ENCODE measurements at regions not wholly inside any gene's neighbourhood (a gene's known extent, or its start where the extent isn't known, plus 50 kb on each side); places are given as distances from the start of the nearest gene placed in this dataset.
A peak's percentile ranks its signal among the peaks of the same experiment; 100 is the strongest.

DNA sequence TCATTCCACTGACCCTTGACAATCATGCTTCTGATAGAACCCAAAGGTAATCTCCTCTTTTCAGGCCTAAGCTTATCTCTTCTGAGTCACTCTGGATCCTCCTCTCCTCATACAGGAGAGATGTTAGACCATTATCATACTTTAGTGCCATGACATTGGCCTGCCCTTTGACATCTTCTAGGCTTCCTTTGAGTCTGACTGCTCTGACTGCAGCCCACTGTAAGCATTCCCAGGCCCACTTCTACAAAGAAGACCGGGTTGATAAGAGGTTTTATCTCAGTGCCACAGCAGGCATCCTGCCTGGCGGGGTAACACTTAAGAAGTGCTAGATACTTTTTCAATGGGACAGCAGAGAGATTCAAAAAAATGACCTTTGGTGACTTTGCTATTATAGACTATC, 438.0 kb downstream of the KCNA4 start:
- no peak for DNase-seq (ENCODE audit: low read depth, low spot score)
- H3K4me1 ChIP-seq (ENCODE audit: control insufficient read depth, insufficient read depth, low read length) = no peaks in the 10 kb centered on the region
- no CpG with 5 or more reads among the region's 2 CpGs for WGBS (ENCODE audit: insufficient coverage, insufficient read length)

DNA sequence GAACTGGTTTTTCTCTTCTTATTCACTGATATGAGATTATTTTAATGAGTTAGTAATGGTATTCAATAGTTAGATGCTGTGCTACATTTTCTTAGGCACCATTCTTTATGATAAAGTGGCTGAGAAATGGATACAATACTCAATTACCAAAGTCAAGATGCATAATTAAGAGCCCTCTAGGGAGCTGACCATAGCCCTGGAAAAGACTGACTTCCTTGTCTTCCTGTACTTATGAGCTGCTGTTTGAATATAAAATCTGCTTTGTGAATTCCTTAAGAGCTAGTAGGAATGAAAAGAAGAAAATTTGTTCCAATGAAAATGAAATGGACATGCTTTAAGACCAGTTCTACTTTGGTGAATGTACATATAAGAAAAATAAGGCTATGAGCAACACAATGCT, 452.3 kb downstream of the KCNA4 start:
- H3K9me3 ChIP-seq (ENCODE audit: control insufficient read depth, insufficient read depth, low read length) = no peaks in the 10 kb centered on the region
- H3K36me3 ChIP-seq (ENCODE audit: control insufficient read depth, insufficient read depth, low read length) = no peaks in the 10 kb centered on the region
- no peak overlapping the region for H3K4me3 ChIP-seq (ENCODE audit: low read length)
- no peak for DNase-seq (ENCODE audit: low read depth, low spot score)
- no peaks in the 10 kb centered on the region for H3K4me1 ChIP-seq (ENCODE audit: control insufficient read depth, insufficient read depth, low read length)
- H3K27me3 ChIP-seq (ENCODE audit: control insufficient read depth, insufficient read depth, low read length) = no peaks in the 10 kb centered on the region
- H3K27ac ChIP-seq (ENCODE audit: low read length) = no peak overlapping the region

More for the DNA sequence above, 438.0 kb downstream of the KCNA4 start:
- H3K4me3 ChIP-seq (ENCODE audit: low read length) = no peak overlapping the region
- no peaks in the 10 kb centered on the region for H3K27me3 ChIP-seq (ENCODE audit: control insufficient read depth, insufficient read depth, low read length)
- H3K9me3 ChIP-seq (ENCODE audit: control insufficient read depth, insufficient read depth, low read length) = no peaks in the 10 kb centered on the region
- no peaks in the 10 kb centered on the region for H3K36me3 ChIP-seq (ENCODE audit: control insufficient read depth, insufficient read depth, low read length)
- no peak overlapping the region for H3K27ac ChIP-seq (ENCODE audit: low read length)

DNA sequence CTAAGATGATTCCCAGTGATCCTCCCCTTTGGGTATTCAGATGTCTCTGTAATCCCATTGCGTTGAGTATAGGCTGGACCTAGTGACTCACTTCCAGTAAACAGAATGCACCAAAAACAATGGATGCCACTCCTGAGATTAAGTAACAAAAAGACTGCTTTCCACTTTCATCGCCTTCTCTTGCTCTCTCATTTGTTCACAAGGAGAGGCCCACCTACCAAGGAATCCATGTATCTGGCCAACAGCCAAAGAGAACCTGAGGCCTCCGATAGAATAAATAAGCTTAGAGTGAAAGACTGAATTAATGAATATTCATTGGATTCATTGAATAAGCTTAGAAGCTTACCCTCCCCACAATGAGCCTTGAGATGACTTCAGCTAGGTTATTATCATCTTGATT, 454.6 kb downstream of the KCNA4 start:
- no peaks in the 10 kb centered on the region for H3K9me3 ChIP-seq (ENCODE audit: control insufficient read depth, insufficient read depth, low read length)
- DNase-seq (ENCODE audit: low read depth, low spot score) = no peak
- H3K36me3 ChIP-seq (ENCODE audit: control insufficient read depth, insufficient read depth, low read length) = no peaks in the 10 kb centered on the region
- no peak overlapping the region for H3K4me3 ChIP-seq (ENCODE audit: low read length)
- H3K27me3 ChIP-seq (ENCODE audit: control insufficient read depth, insufficient read depth, low read length) = no peaks in the 10 kb centered on the region
- no CpG with 5 or more reads among the region's 3 CpGs for WGBS (ENCODE audit: insufficient coverage, insufficient read length)
- no peak overlapping the region for H3K27ac ChIP-seq (ENCODE audit: low read length)
- H3K4me1 ChIP-seq (ENCODE audit: control insufficient read depth, insufficient read depth, low read length) = no peaks in the 10 kb centered on the region

DNA sequence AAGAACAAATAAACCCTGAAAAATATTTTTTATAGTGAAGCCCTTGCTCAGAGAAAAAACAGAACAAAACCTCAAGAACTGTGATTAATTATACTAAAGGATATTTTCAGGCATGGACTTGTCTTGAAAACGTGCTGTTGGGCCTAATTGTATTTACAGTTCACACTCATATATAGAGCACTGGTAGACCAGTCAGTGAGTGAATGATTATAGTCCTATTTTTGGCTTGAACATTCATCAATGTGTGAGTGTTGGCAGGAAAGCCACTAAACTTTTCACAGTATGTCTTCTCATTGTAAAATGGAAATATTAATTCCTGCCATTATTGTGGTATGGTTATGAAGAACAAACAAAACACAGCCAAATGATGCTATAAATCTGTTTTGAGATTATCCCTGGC, 462.8 kb downstream of the KCNA4 start:
- no CpG with 5 or more reads among the region's 1 CpG for WGBS (ENCODE audit: insufficient coverage, insufficient read length)
- Histone ChIP-seq H3K4me1 (ENCODE audit: control insufficient read depth, insufficient read depth, low read length) (no peaks in the 10 kb centered on the region), H3K4me3 (ENCODE audit: low read length) (no peak overlapping the region), H3K27ac (ENCODE audit: low read length) (no peak overlapping the region), H3K9me3 (ENCODE audit: control insufficient read depth, insufficient read depth, low read length) (no peaks in the 10 kb centered on the region; the same call in 1 of the 2 replicates), H3K27me3 (ENCODE audit: control insufficient read depth, insufficient read depth, low read length) (no peaks in the 10 kb centered on the region), H3K36me3 (ENCODE audit: control insufficient read depth, insufficient read depth, low read length) (no peaks in the 10 kb centered on the region)
- no peak for DNase-seq (ENCODE audit: low read depth, low spot score)

DNA sequence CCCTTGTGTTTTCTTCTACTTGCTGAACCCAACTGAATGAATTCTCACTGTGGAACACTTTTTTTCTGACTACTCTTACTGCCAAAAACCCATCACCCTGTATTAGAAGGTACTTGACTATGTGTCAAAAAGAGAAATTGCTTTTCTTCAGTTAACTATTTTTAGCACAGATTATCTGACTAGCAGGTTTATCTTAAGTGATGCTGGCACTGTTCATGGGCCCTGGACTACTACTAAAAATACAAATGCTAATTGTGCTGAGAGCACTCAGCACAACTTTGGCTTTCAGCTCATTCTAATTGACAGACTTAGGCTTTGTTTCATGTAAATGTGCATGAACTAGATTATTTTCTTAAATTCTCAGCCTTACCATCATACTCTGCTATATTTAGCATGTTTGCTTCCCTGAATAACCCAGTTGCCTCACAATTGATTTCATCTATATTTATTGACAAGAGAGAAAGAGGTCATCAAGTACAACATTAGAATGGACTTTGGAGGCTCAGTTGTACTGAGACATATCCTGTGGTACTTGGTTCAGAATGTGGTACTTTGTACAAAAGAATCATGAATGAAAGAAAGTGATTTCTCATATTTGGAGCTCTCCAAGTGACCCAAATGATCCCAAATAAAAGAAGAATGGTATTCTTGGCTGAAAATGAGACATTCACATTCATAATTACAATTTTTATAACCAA, 478.3 kb downstream of the KCNA4 start:
- Histone ChIP-seq H3K4me3 (ENCODE audit: low read length) (no peak overlapping the region), H3K27ac (ENCODE audit: low read length) (no peak overlapping the region), H3K4me1 (ENCODE audit: control insufficient read depth, insufficient read depth, low read length) (no peaks in the 10 kb centered on the region), H3K36me3 (ENCODE audit: control insufficient read depth, insufficient read depth, low read length) (no peaks in the 10 kb centered on the region), H3K27me3 (ENCODE audit: control insufficient read depth, insufficient read depth, low read length) (no peaks in the 10 kb centered on the region), H3K9me3 (ENCODE audit: control insufficient read depth, insufficient read depth, low read length) (no peaks in the 10 kb centered on the region)
- DNase-seq (ENCODE audit: low read depth, low spot score) = no peak

DNA sequence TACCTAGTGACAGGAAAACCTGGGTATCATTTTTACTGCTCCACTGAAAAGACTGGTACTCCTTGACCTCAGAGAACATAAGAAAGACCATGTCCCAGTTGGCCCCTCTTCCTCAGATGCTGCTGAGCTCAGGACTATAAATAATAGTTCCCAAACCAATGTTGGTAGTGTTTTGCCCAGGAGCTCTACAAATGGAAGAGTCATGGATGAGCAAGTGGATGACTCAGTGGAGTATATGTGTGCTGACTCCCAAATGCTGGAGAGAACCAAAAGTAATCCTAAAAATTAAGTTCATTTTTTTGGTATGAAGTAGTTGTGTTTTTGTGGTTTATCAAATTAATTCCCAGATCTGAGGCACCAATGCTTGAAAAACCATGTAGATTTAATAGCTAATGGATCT, 482.0 kb downstream of the KCNA4 start:
- Histone ChIP-seq H3K27me3 (ENCODE audit: control insufficient read depth, insufficient read depth, low read length) (no peaks in the 10 kb centered on the region), H3K4me1 (ENCODE audit: control insufficient read depth, insufficient read depth, low read length) (no peaks in the 10 kb centered on the region)
- DNase-seq (ENCODE audit: low read depth, low spot score) = no peak

DNA sequence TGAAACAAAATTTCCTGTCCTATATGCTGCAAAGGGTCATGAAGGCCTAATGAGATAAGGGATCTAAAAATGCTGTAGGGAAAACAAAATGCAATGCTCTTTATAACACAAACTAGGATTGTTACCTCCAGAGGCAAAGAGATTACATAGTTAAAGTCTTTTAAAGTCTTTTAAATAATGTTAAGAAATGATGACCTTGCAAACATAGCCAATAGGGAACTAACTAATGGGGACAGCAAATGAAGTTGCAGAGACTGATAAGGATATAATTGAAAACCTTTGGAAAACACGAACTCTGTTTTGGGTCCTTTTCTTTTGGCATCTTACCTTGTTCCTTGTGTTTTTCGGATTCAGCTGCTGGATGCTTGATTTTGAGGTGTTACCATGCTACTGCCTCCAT, 485.9 kb downstream of the KCNA4 start:
- Histone ChIP-seq H3K4me1 (ENCODE audit: control insufficient read depth, insufficient read depth, low read length) (no peaks in the 10 kb centered on the region), H3K4me3 (ENCODE audit: low read length) (no peak overlapping the region), H3K9me3 (ENCODE audit: control insufficient read depth, insufficient read depth, low read length) (no peaks in the 10 kb centered on the region), H3K36me3 (ENCODE audit: control insufficient read depth, insufficient read depth, low read length) (no peaks in the 10 kb centered on the region), H3K27me3 (ENCODE audit: control insufficient read depth, insufficient read depth, low read length) (no peaks in the 10 kb centered on the region), H3K27ac (ENCODE audit: low read length) (no peak overlapping the region)
- DNase-seq (ENCODE audit: low read depth, low spot score) = no peak
- WGBS (ENCODE audit: insufficient coverage, insufficient read length) = no CpG with 5 or more reads among the region's 2 CpGs

More for the DNA sequence above, 482.0 kb downstream of the KCNA4 start:
- no peaks in the 10 kb centered on the region for H3K9me3 ChIP-seq (ENCODE audit: control insufficient read depth, insufficient read depth, low read length)
- H3K36me3 ChIP-seq (ENCODE audit: control insufficient read depth, insufficient read depth, low read length) = no peaks in the 10 kb centered on the region
- no peak overlapping the region for H3K4me3 ChIP-seq (ENCODE audit: low read length)
- no peak overlapping the region for H3K27ac ChIP-seq (ENCODE audit: low read length)

DNA sequence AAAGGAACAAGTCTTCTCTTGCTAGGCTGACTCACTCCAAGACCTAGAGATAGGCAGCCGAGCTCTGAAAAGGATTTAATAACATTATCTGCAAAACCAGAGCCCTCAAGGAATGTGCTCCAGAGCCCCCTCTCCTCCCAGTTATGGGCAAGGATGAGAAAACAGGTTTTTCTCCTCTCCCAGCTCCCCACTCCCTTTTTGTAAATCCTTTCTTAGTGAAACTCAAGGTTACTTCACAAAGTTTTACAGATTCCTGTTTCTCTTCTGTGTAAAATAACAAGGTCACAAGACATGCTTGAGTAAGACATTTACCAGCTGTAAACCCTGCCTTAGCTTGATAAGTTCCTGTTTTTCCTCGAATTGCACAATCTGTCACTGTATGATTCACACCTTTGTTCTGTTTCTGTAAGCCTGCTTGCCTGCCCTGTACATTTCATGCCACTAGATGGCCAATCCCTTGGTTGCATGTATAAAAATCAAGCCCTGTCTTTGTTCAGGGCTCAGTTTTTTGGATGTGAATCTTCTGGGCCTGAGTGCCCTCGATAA, 489.4 kb downstream of the KCNA4 start:
- no peaks in the 10 kb centered on the region; the same call in 1 of the 2 replicates for H3K9me3 ChIP-seq (ENCODE audit: control insufficient read depth, insufficient read depth, low read length)
- no CpG with 5 or more reads among the region's 3 CpGs for WGBS (ENCODE audit: insufficient coverage, insufficient read length)
- DNase-seq (ENCODE audit: low read depth, low spot score) = no peak
- no peak overlapping the region for H3K27ac ChIP-seq (ENCODE audit: low read length)
- H3K36me3 ChIP-seq (ENCODE audit: control insufficient read depth, insufficient read depth, low read length) = no peaks in the 10 kb centered on the region
- no peaks in the 10 kb centered on the region for H3K27me3 ChIP-seq (ENCODE audit: control insufficient read depth, insufficient read depth, low read length)
- no peaks in the 10 kb centered on the region for H3K4me1 ChIP-seq (ENCODE audit: control insufficient read depth, insufficient read depth, low read length)
- H3K4me3 ChIP-seq (ENCODE audit: low read length) = no peak overlapping the region

DNA sequence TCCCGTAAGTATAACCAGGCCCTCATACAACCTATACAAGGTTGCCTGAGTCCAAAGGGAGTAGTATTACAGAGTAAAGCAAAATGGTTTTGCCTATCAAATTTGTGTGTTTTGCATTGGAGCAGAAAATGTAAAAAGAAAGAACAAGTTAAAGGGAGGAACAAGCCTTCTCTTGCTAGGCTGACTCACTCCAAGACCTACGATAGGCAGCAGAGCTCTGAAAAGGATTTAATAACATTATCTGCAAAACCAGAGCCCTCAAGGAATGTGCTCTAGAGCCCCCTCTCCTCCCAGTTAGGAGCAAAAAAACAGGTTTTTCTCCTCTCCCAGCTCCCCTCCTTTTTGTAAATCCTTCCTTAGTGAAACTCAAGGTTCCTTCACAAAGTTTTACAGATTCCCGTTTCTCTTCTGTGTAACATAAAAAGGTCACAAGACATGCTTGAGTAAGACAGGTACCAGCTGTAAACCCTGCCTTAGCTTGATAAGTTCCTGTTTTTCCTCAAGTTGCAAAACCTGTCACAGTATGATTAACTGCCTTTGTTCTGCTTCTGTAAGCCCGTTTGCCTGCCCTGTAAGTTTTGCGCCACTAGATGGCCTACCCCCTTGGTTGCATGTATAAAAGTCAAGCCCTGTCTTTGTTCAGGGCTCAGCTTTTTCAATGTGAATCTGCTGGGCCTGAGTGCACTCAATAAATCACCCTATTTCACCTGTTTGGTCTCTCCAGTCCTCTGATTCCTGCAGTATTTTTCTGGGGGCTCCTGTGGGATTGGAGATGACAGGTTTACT, 498.2 kb downstream of the KCNA4 start:
- Histone ChIP-seq H3K36me3 (ENCODE audit: control insufficient read depth, insufficient read depth, low read length) (no peaks in the 10 kb centered on the region), H3K4me3 (ENCODE audit: low read length) (no peak overlapping the region), H3K4me1 (ENCODE audit: control insufficient read depth, insufficient read depth, low read length) (no peaks in the 10 kb centered on the region), H3K27ac (ENCODE audit: low read length) (no peak overlapping the region), H3K27me3 (ENCODE audit: control insufficient read depth, insufficient read depth, low read length) (no peaks in the 10 kb centered on the region), H3K9me3 (ENCODE audit: control insufficient read depth, insufficient read depth, low read length) (no peaks in the 10 kb centered on the region; the same call in none of the 2 replicates)
- peak; percentile 11 for DNase-seq (ENCODE audit: low read depth, low spot score)
- no CpG with 5 or more reads among the region's 5 CpGs for WGBS (ENCODE audit: insufficient coverage, insufficient read length)

DNA sequence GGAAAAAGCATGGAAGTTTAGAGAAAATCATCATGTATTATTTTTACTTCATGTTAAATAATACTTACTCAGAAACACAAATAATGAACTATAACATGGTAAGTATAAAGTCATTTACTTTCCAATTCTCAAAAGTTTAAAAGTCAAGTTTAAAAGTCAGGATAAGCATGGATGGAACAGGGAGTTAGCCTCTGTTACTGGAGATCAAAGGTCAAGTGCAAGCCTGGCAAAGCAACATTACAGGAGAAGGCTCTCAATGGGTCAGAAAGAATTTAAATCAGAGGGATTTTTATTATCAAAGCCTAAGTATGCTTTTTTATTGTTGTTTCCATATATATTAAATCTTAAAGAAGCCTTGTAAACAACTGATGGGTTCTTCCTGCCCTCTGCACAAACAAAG, 505.4 kb downstream of the KCNA4 start:
- Histone ChIP-seq H3K36me3 (ENCODE audit: control insufficient read depth, insufficient read depth, low read length) (no peaks in the 10 kb centered on the region), H3K4me3 (ENCODE audit: low read length) (no peak overlapping the region), H3K27me3 (ENCODE audit: control insufficient read depth, insufficient read depth, low read length) (no peaks in the 10 kb centered on the region), H3K27ac (ENCODE audit: low read length) (no peak overlapping the region), H3K9me3 (ENCODE audit: control insufficient read depth, insufficient read depth, low read length) (no peaks in the 10 kb centered on the region), H3K4me1 (ENCODE audit: control insufficient read depth, insufficient read depth, low read length) (no peaks in the 10 kb centered on the region)
- no peak for DNase-seq (ENCODE audit: low read depth, low spot score)

DNA sequence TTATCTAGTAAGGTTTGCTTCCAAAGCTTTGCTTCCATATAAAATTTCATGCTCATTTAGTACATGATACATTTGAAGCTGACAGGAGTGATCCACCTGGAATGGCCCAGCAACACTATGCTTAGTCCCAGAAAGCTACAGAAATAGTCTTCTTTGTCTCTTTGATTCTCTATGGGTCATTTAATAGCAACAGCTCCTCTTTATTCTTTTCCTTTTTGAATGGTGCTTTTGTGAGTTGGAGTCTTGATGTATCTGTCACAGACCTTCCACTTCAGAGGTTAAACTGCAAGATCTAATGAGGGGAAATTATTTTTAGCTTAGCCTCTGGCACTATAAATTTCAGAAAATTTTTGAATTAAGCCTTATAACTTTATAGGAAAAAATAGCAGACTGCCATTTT, 509.5 kb downstream of the KCNA4 start:
- no peak for DNase-seq (ENCODE audit: low read depth, low spot score)
- no peak overlapping the region for H3K27ac ChIP-seq (ENCODE audit: low read length)
- no peaks in the 10 kb centered on the region for H3K4me1 ChIP-seq (ENCODE audit: control insufficient read depth, insufficient read depth, low read length)
- H3K27me3 ChIP-seq (ENCODE audit: control insufficient read depth, insufficient read depth, low read length) = no peaks in the 10 kb centered on the region
- no peaks in the 10 kb centered on the region for H3K36me3 ChIP-seq (ENCODE audit: control insufficient read depth, insufficient read depth, low read length)
- H3K4me3 ChIP-seq (ENCODE audit: low read length) = no peak overlapping the region
- no peaks in the 10 kb centered on the region for H3K9me3 ChIP-seq (ENCODE audit: control insufficient read depth, insufficient read depth, low read length)
